CD4-positive, alpha-beta T cell treated with Interleukin-6 at 100 ng/mL for 8 hours (primary cell): ENCODE measurements at regions not wholly inside any gene's neighbourhood (a gene's known extent, or its start where the extent isn't known, plus 50 kb on each side); places are given as distances from the start of the nearest gene placed in this dataset.
"Not testable (repeated sequence)": the region's sequence is repeated elsewhere in the genome, so short reads cannot be mapped to it uniquely, and the experiment has no call there.

Experiments
- DNase-seq: peaks from one replicate; pipeline ENCODE4 v3.0.0-alpha.2; 2020; ENCODE audit warnings: mixed read lengths, low spot score

DNA sequence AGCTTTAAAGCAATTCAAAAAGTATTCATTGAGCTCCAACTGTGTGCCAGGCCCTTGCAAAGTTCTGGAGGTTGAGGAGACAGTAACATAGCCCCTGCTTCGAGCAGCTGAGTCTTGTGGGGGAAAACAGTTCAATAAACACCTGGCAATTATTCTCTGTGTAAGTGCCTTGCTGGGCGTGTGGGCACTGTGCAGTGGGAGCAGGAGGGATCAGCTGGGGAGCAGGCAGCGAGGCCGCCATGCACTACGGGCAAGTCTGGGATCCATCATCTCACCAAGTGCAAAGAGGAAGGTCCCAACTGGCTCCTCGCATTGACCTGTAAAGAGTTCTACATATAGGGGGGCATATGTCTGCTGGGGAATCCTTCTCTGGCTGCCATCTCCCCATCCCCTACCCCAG is 342.2 kb upstream of the HS6ST1 start:
- DNase-seq = no peak

DNA sequence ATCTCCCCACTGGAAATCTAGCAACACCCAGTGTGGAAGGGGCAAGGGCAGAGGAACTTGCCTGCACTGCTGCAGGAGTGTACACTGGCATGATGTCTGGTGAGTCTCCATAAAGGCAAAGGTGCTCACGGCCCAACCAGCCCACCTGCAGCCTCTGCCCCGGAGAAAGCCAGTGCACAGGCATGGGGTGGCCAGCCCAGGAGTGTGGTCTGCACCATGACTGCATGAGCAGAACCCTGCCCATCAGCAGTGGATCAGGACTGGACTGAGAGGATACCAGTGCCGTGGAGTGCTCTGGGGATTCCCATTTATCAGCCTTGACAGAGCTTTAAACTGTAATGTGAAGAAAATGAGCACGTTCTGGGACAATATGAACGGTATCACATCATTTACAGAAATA is 342.6 kb upstream of the HS6ST1 start:
- DNase-seq = no peak

DNA sequence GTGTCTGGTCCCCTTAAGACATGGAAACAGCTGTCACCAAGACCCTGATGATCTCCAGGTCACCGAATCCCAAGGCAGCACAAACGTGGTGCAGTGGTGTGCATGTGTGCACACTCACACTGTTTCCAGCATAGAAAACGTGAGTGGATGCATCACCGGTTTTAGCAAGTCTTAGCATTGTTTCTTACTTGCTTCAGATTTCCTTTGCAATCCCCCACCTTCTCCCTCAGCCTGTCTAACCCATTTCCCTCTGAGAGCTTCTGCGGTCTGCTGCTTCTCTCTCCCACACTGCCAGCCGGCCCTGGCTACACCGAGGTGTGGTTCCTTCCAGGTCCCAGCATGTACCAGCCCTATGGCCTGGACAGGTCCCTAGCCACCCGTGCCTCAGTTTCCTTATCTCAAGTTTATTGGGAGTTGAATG is 343.4 kb upstream of the HS6ST1 start:
- no peak for DNase-seq

DNA sequence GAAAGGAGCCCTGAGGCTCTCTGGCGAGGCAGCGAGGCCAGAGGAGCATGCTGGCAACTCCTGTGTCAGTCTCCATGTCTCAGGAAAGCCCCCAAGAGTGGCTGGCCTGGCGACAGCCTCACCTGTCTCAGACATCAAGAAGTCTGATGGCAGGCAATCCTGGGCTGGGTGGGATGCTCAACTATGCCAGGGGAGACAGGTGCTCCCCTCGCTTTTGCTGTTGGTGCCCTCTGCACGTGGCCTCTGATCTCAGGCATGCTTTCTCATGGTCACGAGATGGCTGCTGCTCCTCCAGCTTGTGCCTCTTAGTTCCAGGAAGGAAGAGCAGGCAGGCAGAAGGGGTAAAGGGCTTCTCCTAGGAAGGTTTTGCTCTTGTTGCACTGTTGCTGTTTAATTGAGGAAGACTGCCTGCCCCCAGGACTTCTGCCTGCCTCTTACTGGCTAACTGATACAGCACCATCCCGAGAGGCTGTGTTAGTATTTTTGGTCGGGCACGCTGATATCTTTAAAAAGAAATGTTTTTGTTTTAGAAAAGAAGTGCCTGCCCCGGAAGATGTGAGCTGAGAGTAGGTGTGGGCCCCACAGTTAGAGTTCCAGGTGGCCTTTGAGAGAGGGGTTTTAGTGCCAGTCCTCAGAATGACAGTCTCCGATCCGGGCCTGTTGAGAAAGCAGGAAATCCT is 344.8 kb upstream of the HS6ST1 start:
- DNase-seq = no peak

DNA sequence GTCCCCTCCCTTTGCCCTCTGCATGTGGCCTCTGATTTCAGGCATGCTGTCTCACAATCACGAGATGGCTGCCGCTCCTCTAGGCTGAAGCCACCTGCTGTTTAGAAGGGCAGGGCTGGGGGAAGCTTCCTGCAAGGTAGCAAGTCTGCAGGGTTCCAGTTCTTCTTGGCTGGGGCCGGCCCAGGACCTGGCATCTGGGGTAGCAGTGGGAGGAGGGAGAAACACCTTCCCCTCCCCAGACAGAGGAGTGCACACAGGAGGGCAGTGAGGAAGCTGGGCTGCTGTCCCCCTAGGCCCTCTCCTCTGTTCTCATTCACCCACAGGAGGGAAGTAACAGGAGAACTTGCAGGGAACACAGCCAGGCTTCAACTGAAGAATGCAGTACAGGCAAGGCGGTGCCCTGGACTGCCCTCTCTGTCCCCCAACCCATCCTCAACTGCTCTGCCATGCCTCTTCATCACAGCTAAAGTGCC is 345.9 kb upstream of the HS6ST1 start:
- DNase-seq = no peak

DNA sequence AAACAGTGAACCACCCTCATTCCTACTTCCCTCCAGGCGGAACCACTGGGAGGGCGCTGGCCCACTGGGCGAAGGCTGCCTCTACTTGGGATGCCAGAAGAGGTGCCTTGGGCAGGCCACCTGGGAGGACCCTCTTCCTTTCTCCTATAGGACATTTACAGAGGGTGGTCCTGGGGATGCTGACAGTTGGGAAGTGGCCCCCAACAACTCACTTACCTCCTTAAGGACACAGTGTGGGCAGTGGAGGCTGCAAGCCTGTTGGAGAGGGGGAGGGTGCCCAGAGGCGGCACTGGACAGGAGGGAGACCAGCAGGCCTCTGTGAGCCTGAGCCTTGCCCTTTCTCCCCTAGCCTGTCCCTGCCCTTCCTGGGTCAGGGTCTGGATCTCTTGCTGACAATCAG is 346.4 kb upstream of the HS6ST1 start:
- no peak for DNase-seq

DNA sequence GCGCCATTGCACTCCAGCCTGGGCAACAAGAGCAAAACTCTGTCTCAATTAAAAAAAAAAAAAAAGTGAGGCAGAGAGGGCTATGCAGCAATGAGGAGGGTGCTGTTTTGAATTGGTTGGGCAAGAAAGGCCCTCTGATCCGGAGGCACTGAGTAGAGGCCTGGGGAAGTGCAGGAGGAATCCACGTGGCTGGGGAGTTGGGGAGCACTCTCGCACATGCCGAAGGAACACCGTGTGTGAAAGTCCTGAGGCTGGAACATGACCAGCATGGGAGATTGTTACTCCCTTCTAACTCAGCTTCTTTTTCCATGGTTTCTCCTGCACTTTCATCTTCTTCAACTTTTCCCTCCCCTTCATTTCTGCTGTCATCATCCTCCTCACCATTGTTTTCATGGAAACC is 347.9 kb upstream of the HS6ST1 start:
- DNase-seq = no peak

DNA sequence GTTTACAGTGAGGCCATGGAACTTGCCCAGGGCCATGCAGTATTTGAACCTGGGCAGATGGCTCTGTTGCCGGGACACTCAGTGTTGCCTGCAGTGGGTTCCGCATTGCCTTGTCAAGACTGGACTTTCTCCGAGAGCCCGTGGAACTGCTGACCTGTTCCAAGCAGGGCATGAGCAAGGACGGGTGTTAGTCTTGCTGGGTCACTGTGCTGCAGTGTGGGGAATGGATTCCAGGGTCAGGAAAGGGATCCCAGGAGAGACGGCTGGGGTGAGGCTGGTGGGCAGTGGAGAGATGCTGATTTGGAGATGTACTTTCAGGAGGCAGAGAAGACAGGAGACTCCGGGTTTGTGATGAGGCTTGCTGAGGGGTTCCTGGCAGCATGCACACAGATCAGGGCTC is 348.7 kb upstream of the HS6ST1 start:
- no peak for DNase-seq

DNA sequence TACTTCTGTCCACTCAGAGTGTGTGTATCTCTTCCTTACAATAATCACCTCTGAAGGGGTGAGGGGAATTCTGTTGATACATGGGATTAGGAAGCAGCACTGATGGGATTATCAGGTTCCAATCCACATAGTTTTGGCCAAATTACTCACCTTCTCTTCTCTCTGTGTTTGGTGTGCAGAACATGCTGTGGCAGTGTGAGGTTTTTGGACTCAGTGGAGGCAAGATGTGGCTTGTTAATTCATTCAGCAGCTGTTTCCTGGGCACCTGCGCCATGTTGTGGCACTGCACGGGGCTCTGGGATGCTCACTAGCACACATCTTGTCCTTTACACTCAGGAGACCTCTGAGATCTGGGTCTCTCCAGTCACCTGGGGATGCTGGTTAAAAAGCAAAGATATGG is 350.3 kb upstream of the HS6ST1 start:
- no peak for DNase-seq

DNA sequence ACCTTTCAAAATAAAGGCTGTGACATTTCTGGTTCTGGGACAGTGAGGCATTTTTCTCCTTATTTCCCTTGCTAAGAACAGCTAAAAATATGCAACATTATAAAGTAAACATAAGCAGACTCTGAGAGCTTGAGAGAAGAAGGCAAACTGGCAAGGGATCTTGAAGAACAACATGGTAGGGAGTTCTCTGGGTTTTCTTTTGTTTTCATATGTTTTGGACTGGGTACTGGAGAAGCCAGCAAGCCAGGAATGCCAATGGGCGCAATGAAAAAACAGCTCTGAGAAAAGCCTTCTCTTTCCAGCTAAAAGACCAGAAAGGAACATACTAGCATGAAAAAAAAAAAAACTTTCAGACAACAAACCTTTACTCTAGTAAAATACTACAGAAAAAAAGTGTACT is 351.4 kb upstream of the HS6ST1 start:
- DNase-seq = no peak

DNA sequence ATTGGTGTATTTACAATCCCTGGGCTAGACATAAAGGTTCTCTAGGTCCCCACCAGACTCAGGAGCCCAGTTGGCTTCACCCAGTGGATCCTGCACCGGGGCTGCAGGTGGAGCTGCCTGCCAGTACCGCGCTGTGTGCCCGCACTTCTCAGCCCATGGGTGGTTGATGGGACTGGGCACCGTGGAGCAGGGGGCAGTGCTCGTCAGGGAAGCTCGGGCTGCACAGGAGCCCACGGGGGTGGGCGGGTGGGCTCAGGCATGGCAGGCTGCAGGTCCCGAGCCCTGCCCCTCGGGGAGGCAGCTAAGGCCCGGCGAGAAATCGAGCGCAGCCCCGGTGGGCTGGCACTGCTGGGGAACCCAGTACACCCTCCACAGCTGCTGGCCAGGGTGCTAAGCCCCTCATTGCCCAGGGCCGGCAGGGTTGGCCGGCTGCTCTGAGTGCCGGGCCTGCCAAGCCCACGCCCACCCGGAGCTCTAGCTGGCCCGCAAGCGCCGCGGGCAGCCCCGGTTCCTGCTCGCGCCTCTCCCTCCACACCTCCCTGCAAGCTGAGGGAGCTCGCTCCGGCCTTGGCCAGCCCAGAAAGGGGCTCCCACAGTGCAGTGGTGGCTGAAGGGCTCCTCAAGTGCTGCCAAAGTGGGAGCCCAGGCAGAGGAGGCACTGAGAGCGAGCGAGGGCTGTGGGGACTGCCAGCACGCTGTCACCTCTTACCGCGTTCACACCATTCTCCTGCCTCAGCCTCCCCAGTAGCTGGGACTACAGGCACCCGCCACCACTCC is 353.5 kb upstream of the HS6ST1 start:
- DNase-seq = not testable (repeated sequence)

DNA sequence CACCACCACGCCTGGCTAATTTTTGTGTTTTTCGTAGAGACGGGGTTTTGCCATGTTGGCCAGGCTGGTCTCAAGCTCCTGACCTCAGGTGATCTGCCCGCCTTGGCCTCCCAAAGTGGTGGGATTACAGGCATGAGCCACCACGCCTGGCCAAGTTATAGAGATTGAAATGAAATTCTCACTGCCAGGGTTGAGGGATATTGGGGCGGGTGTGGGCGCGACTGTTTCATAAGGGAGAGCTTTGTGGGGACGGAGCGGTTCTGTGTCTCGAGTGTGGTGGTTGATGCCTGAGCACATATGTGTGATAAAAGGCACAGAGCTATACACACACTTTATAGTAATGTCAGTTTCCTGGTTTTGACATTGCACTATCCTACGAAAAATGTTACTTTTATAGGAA is 361.0 kb upstream of the HS6ST1 start:
- DNase-seq = not testable (repeated sequence)

DNA sequence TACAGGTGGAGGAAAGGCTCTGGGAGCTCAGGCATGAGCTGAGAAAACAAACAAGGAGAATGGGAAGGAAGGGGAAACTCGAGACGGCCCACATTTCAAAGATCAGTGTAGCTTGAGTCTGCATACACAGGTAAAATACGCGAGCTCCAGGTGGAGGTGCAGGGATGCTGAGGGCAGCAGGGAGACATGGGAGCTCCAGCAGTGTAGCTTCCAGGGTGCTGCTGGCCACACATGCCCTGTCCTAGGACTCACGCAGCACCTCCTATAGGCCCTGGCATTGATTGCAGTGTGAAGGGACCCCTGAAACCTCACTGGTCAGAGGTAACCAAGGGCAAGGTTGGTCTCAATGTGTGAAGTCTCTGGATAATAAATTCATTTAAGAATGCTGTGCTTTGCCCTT is 362.8 kb upstream of the HS6ST1 start:
- DNase-seq = no peak

DNA sequence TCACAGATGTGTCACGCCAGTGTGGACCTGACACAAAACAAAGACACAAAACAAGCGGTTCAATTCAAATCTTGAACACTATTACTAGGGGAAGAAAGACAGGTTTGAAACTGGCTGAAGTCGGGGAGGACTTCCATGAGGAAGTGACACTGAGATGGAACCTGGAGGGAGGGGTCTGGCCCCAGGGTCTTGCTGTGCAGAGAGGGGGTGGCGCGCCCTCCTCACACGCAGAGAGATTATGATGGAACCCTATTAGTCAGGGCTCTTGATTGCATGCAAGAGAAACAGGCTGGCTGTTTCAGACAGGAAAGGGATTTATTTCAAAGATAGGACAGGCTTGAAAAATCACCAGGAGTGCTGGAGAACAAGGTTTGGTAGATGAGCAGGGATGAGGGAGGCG is 363.6 kb upstream of the HS6ST1 start:
- no peak for DNase-seq

DNA sequence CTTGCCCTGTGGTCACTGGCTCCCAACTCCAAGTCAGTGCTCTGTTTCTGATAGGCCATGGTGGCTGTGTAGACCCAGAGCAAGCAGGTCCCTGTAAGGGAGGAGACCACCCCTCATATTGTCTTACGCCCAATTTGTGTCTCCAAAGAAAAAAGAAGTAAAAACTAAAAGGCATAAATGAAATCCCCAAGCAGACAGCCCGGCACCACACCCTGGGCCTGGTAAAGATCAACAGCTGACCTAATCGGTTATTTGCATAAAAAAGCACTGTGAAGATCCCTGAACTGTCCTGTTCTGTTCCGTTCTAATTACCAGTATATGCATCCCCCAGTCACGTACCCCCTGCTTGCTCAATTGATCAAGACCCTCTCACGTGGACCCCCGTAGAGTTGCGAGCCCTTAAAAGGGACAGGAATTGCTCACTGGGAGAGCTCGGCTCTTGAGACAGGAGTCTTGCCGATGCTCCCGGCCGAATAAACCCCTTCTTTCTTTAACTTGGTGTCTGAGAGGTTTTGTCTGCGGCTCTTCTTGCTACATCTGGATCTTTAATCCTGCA is 364.1 kb upstream of the HS6ST1 start:
- no peak for DNase-seq

DNA sequence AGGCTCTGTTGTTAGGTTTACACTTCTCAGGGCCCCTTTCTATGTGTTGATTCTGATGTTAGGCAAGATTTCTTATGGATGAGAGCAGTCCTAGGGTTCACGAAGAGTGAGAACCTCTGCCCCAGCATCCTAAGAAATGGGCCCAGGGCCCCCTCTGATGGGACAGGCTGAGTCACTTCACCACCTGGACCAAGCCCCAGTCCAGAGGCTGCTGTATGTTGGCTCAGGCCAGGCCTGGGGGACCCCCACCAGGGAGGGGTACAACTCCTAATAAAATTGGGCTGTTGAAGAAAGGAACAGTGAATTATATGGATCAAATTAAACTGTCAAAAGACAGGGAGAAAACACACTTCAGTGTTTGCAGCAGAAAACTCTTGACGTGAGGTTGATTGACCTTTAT is 365.9 kb upstream of the HS6ST1 start:
- no peak for DNase-seq

DNA sequence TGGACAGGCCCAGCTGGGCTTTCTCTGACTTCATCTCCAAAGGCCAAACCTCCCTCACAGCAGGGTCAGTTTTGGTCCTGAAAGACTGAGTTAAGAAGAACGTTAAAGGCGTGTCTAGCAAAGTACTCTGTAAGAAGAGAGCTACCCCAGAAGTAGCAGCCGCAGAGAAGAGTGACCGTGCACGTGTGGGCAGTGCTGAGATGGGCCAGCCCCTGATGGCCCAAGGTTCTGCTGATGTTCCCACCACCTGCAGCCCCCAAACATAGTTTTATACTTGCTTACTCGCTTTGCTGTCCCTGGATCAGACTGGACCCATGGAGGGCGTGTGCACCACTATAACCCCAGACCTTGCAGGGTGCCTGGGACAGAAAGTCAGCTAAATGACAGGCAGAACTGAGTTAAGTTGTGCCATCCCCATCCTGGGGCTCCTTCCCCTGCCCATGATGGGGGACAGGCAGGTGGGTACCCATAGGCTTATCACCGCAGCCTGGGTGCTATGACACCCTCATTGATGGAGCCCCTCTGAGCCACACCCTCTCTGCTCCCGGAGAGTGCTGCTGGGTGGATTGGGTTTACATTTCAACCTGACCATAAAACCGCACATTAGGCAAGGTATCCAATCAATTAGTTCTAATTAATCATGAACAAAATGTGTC is 367.3 kb upstream of the HS6ST1 start:
- no peak for DNase-seq

DNA sequence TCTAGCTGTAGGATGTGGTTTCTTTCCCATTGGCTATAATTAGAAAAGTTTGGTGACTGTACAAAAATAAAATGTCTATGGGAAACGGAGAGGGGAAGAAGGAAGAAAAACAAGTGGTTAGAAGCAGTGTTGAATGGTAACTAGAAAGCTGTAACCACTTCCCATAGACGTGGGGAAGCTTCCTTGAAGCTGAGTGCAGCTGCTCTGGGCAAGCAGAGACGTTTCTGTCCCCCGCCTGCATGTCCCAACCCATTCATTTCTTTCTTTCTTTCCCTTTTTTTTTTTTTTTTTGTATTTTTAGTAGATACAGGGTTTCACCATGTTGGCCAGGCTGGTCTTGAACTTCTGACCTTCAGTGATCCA is 367.8 kb upstream of the HS6ST1 start:
- DNase-seq = no peak

DNA sequence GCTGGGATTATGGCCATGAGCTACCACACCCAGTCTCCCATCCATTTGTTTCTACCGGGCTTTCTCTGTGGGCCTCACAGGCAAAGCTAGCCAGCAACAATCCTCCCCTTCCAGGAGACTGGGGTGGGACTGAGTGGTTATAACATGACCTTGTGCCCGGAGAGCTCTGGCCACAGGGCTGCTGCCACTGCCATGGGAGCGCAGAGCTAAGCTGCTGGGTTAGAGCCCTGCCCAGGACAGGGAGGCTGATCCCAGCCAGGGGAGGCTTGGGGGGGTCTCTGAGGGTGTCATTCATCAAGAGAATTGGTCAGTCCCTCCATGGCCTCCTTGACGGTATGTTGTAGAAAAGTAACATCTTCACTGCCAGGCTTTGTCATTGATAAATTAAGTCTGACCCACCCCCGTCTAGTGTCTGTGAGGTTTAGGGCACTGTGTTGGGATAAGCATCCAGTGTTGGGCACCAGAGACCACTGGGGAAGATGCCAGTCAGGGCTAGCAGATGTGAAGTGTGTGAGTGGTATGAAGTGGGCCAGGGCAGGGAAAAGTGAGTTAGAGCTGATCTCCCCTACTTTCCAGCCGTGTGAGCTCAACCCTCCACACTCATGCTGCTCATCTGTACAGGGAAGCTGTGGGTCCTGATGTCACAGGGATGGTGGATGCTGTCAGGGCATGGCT is 368.4 kb upstream of the HS6ST1 start:
- DNase-seq = no peak

DNA sequence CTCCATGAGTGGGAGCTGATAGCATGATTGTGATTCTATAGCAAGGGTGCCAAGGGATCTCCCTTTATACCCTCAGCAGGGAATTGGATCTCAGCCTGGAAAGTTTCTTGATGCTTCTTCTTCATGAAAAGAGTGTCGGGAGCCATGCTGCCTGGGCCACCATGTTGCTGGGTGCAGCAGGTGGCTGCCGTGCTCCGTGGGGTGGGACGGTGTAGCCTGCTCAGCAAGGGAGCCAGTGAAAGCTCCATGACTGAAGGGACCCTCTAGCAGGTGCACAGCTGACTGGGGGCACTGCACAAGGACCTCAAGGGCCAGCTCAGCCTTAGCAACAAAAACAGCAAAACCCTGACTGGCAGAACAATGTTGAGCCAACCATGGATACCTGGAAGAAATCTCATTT is 368.9 kb upstream of the HS6ST1 start:
- DNase-seq = no peak

DNA sequence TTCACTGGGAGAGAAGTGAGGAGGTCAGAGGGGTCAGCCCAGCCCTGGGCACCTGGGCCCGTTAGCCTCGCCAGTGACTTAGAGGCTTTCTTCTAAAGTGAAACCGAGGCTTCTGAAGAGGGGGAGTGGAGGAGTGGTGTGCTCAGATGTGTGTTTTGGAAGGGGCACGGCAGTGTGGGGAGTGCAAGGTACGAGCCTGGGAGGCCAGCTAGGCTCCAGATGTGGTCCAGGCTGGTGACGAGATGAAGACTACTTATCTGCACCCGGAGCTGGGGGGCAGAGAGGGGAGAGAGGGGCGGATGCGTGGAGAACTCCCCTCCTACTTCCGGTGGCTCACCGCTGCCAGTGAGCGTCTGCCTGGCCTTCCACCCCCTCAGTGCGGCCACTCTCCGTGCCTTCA is 371.3 kb upstream of the HS6ST1 start:
- no peak for DNase-seq

DNA sequence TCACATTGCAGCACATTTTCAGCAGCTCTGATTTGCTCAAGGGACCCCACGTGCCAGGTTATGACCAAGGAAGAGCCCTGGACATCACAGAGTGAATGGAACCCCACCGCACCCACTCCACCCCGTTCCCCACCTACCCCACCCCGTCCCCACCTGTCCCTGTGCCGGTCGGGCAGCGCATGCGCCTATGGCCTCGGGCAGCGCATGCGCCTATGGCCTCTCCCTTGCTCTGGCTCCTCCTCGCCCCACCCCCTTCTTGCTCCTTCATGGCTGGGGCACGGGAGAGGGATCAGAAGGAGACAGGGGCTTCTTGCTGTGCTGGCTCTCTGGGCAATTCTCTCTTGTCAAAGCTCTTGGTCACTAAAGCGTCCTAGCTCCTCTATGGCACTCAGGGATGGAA is 371.8 kb upstream of the HS6ST1 start:
- no peak for DNase-seq
